ENCODE measurements at regions not wholly inside any gene's neighbourhood (a gene's known extent, or its start where the extent isn't known, plus 50 kb on each side); places are given as distances from the start of the nearest gene placed in this dataset.

DNA sequence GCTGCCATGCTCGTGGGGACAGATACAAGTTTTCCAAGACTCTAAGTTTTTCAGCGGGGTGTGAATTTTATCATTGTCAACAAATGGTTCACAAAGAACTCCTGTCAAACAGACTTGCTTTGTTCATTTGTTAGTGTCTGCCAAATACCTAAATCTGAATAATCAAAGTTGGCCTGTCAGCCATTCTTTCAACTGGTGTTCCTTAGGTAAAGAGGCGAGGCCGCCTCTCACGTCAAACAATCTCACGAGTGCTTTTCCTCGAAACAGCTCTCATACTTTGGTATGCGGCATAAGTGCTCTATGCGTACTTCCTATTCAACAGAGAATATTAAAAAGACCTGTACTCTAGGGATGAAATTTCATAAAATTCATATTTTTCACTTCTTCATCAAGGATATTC, 51.4 kb upstream of the KANK4 start:
- no peak for DNase-seq (ENCODE audit: low read depth, low spot score)

DNA sequence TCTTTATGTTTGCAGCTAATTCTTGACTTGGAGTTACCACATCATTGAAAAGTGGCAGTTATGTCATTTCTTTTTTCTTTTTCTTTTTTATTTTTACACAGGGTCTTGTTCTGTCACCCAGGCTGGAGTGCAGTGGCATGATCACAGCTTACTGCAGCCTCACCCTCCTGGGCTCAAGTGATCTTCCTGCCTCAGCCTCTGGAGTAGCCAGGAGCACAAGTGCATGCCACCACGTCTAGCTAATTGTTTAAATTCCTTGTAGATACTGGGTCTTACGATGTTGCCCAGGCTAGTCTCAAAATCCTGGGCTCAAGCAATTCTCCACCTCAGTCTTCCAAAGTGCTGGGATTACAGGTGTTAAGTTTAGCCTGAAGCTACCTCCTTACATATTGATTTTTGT, 52.1 kb upstream of the KANK4 start:
- no peak for DNase-seq (ENCODE audit: low read depth, low spot score)

DNA sequence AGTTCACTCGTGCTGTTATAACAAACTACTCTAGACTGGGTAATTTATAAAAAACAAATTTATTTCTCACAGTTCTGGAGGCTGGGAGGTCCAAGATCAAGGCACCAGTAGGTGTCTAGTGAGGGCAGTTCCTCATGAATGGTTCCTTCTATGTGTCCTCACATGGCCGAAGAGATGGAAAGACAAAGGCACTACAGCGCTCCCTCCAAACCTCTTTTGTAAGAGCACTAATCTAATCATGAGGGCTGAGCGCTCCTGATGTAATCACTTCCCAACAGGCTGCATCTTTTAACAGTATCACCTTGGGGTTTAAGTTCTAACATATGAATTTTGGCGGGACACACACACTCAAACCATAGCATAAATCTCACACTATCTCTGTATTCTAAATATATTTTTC, 54.0 kb upstream of the KANK4 start:
- DNase-seq (ENCODE audit: low read depth, low spot score) = no peak

DNA sequence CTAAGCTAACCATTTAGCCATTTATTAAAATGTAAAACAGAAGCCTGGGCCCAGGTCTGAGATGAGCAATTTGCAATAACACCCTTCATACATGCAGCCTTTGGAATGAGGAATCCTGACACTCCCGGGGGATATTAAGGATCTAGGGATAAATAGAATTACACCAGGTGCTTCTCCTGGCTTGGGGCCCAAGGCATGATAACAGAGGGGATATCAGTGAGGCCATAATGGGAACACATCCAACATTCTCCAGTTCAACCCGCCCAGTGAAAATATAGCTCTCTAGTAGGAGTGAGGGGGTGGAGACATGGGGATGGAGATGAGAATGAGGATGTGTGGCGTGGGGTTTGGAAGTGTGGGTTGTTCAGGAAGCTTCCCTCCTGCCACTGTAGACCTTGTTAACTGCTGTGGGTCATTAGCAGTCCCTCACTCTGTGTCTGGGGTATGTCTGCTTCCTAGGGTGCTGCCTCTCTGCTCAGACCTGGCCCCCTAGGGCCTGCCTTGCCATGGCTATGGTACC, 57.9 kb upstream of the KANK4 start:
- DNase-seq (ENCODE audit: low read depth, low spot score) = no peak

DNA sequence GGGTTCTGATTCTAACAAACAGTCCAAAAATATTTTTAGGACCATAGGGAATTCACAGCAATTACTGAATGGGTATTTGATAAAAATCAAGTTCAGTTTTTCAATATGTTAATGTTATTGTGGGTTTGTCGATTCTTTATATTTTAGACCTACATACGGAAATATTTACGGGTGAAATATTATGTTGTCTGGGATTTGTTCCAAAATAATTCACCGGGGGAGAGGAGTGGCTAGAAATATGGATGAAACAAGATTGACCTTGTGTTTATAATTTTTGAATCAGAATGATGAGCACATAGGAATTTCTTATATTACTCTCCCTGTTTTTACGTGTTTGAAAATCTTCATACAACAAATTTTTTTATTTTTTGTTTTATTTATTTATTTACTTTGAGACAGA, 56.7 kb upstream of the USP1 start:
- DNase-seq (ENCODE audit: low read depth, low spot score) = no peak

- no peak for DNase-seq (ENCODE audit: low read depth, low spot score)
Observed at GRCh38 chr1:62381831-62382657, 54.8 kb upstream of the USP1 start.

DNA sequence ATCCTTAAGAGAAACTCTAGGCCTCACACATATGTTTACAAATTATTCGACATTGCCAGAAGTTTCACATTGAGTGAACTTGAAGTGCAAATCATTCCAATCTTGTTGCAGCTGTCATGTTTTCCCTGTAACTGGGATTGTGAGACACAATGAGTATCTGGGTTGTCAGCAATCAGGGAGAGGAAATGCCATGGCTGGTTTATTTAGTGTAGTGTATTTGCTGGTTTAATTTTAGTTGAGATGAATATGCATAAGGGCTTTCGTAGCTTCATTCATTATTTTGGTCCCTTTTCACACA, 54.2 kb upstream of the USP1 start:
- no peak for DNase-seq (ENCODE audit: low read depth, low spot score)

DNA sequence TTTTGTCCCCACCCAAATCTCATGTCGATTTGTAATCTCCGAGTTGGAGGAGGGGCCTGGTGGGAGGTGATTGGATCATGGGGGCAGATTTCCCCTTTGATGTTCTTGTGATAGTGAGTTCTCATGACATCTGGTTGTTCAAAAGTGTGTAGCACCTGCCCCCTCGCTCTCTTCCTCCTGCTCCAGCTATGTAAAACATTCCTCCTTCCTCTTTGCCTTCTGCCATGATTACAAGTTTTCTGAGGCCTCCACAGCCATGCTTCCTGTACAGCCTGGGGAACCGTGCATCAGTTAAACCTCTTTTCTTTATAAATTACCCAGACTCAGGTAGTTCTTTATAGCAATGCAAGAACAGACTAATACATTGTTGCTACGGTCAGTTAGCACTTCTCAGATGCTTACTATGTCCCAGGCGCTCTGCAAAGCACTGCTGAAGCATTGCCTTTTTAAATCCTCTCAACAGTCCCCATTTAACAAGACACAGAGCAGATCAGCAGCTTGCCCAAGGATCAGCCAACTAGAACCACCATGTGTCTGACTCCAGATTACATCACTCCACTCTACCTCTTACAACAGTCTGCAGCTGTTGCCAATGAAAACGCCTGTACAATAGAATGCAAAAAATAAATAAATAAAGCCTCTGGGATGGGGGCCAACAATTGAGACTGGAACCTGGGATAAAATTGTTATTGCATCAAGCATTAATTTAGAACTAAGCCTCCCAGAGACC, 52.4 kb upstream of the USP1 start:
- DNase-seq (ENCODE audit: low read depth, low spot score) = peak; percentile 10

DNA sequence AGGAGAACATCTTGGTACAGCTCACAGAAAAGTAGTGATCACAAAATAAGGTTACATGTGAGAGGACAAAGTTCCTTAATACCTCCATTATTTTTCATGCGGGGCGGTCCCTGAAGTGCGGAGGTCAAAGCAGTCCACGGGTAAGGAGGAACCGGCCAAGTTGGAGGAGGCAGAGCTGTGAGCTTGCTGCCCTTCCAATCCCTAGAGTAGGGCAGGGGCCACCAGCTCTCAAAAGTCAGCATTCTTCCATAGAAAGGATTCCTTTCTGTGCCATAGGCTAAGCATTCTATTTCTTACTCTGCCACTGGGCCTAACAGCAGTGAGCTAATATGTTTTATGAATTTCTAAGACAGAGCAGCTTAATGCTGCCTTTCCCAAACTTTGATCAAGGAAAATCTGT, 50.9 kb upstream of the USP1 start:
- no peak for DNase-seq (ENCODE audit: low read depth, low spot score)

DNA sequence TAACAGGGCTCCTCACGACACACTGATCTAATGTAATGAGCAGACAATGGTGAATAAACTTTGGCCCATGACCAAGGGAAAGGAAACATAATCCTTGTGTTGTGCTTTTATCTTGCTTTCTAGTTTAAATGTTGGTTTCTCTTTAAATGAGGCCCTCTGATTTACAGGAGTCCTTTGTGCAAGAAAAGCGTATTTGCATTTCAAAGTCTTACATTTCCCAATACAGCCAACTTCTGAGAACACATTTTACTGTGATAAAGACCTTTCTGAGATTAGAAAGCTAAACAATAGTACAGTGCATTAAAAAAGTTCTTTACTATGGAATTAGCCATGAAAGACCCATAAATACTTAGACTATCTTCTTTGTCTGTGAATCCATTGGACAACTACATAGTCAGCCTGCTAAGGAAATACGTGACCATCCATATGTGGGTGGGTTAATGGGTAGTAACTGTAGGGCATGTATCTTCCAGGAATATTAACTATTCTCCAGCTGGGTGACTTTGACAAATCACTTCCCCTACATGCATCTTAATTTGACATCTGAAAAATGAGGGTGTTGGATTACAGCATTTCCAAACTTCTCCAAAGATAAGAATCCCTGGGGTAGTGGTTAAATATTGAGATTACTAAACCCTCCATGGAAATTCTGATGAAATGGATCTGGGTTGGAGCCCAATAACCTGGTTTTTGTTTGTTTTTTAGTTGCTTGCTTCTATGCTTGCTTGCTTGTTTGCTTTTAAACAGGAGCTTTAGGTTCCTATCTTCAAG, 50.3 kb upstream of the USP1 start:
- no peak for DNase-seq (ENCODE audit: low read depth, low spot score)
